ENCODE measurements at regions not wholly inside any gene's neighbourhood (a gene's known extent, or its start where the extent isn't known, plus 50 kb on each side); places are given as distances from the start of the nearest gene placed in this dataset.

DNA sequence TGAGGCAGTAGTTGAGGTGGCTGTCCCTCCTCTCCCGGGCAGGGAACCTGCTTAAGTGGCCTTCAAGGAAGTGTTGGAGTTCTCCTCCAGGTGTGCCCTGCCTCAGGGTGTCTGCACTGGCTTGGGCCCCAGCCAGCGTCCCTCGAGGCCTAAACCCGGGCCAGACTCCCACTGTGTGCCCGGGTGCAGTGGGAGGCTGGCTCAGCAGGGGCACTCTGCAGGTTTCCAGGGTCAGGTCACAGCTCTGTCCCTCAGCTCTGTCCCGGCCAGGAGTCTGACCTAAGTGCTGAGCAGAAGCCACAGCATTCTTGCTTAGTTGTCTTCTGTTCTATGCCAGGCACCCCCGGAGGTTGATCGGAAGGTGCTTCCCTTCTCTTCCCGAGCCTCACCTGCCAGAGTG lies 69.0 kb upstream of the OTOS start:
- Histone ChIP-seq H3K4me1 (ENCODE audit: control insufficient read depth, insufficient read depth, low read length) (peaks cover 14% of the 10 kb centered on the region; the same call in 1 of the 2 replicates), H3K9ac (ENCODE audit: low read depth, low read length) (no peak overlapping the region), H3K27me3 (ENCODE audit: control insufficient read depth, insufficient read depth, low read length) (no peaks in the 10 kb centered on the region)

DNA sequence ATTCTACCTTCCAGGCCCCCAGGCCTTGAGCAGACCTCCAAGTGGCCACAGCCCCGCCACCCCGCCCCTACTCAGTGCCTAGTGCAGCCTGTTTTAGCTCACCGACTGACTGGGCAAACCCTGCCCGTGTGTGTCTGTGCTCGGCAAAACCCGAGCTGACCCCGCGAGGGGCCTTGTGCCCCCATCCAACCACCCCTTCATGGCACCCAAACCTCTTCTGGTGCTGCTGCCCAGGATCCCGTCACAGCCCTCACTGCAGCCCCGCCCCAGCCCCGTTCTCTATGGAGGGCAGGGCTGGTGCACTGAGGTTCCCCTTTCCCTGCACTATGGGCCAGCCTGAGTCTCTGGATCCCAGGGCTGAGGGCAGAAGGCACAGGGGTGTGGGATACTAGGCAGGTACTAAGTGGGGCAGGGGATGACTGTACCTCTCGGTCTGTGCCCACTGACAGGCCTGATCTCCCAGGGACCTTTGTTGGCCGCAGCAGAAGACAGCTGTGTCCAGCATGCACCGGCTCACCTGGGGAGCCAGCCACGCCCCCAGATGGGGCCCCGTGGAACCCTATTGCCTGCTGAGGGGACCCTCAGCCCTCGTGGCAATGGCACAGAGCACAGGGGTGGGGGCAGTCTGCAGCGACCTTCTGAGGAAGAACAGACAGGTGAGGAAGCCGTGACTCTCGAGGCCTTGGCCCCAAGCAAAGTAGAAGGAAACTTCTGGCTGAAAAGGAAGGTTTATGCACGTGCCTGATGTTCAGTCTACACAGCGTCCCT lies 69.9 kb upstream of the OTOS start:
- peaks cover 7% of the 10 kb centered on the region; the same call in 1 of the 2 replicates for H3K4me1 ChIP-seq (ENCODE audit: control insufficient read depth, insufficient read depth, low read length)
- H3K9me3 ChIP-seq (ENCODE audit: control insufficient read depth, insufficient read depth, low read length): no peaks in the 10 kb centered on the region
- H3K36me3 ChIP-seq (ENCODE audit: control insufficient read depth, insufficient read depth, low read length): no peaks in the 10 kb centered on the region
- no peak overlapping the region for H3K27ac ChIP-seq (ENCODE audit: low read depth, low read length)
- H3K9ac ChIP-seq (ENCODE audit: low read depth, low read length): no peak overlapping the region
- no peaks in the 10 kb centered on the region for H3K27me3 ChIP-seq (ENCODE audit: control insufficient read depth, insufficient read depth, low read length)
- H3K4me3 ChIP-seq (ENCODE audit: low read depth, low read length): no peak overlapping the region

More for the DNA sequence above, 69.0 kb upstream of the OTOS start:
- Histone ChIP-seq H3K36me3 (ENCODE audit: control insufficient read depth, insufficient read depth, low read length) (no peaks in the 10 kb centered on the region), H3K27ac (ENCODE audit: low read depth, low read length) (no peak overlapping the region), H3K9me3 (ENCODE audit: control insufficient read depth, insufficient read depth, low read length) (no peaks in the 10 kb centered on the region), H3K4me3 (ENCODE audit: low read depth, low read length) (no peak overlapping the region)

- H3K9me3 ChIP-seq (ENCODE audit: control insufficient read depth, insufficient read depth, low read length): no peaks in the 10 kb centered on the region
- no peak overlapping the region for H3K27ac ChIP-seq (ENCODE audit: low read depth, low read length)
- H3K4me1 ChIP-seq (ENCODE audit: control insufficient read depth, insufficient read depth, low read length): 0 out of 2 replicates have a peak, but pooled peaks cover under 1% of the 10 kb centered on the region
- H3K4me3 ChIP-seq (ENCODE audit: low read depth, low read length): no peak overlapping the region
- H3K9ac ChIP-seq (ENCODE audit: low read depth, low read length): no peak overlapping the region
- H3K36me3 ChIP-seq (ENCODE audit: control insufficient read depth, insufficient read depth, low read length): no peaks in the 10 kb centered on the region
- H3K27me3 ChIP-seq (ENCODE audit: control insufficient read depth, insufficient read depth, low read length): no peaks in the 10 kb centered on the region
Observed at GRCh38 chr2:240211096-240211495, 70.6 kb upstream of the OTOS start.

DNA sequence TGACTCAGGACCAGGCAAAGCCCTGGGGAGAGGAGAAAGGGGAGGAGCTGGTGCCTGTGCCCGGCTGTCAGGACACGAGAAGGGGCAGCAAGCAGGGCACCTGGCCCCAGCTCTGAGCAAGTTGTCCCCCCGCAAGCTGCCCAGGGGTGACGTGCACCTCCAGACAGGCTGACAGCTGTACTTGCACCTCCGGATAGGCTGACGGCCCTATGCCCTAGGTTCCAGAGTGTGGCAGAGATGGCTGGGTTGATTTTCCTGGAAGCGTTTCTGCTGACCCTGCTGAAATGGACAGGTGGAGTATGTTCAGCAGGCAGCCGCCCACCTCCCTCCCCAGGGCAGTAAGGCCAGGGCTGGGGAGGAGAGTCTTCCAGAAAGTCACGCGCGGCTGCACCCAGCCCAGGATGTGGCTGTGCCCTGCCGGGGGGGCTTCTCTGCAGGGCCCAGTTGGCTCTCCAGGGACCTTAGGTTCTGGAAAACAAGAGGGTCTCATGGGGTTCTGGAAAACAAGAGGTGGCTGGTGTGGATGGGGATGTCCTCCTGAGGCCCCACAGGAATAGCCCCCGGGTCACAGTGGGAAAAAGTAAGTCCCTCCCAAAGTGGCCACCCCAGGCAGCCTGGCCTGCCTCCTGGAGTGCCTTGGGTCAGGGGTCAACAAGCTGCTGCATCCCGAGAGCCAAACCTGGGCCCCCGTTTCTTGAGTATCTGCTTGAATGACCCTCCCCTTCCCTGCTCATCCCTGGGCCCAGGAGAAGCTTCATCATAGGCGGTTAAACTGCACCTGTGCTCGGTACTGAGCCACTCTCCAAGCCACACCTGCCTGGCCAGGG lies 71.4 kb upstream of the OTOS start:
- Histone ChIP-seq H3K9me3 (ENCODE audit: control insufficient read depth, insufficient read depth, low read length) (no peaks in the 10 kb centered on the region), H3K4me1 (ENCODE audit: control insufficient read depth, insufficient read depth, low read length) (no peaks in the 10 kb centered on the region), H3K27ac (ENCODE audit: low read depth, low read length) (no peak overlapping the region), H3K9ac (ENCODE audit: low read depth, low read length) (no peak overlapping the region), H3K36me3 (ENCODE audit: control insufficient read depth, insufficient read depth, low read length) (no peaks in the 10 kb centered on the region), H3K27me3 (ENCODE audit: control insufficient read depth, insufficient read depth, low read length) (no peaks in the 10 kb centered on the region), H3K4me3 (ENCODE audit: low read depth, low read length) (no peak overlapping the region)

GRCh38 chr2:240212425-240213225 lies 72.2 kb upstream of the OTOS start:
- no peaks in the 10 kb centered on the region for H3K9me3 ChIP-seq (ENCODE audit: control insufficient read depth, insufficient read depth, low read length)
- no peaks in the 10 kb centered on the region for H3K36me3 ChIP-seq (ENCODE audit: control insufficient read depth, insufficient read depth, low read length)
- no peak overlapping the region for H3K4me3 ChIP-seq (ENCODE audit: low read depth, low read length)
- H3K4me1 ChIP-seq (ENCODE audit: control insufficient read depth, insufficient read depth, low read length): no peaks in the 10 kb centered on the region
- H3K27ac ChIP-seq (ENCODE audit: low read depth, low read length): no peak overlapping the region
- H3K27me3 ChIP-seq (ENCODE audit: control insufficient read depth, insufficient read depth, low read length): no peaks in the 10 kb centered on the region
- no peak overlapping the region for H3K9ac ChIP-seq (ENCODE audit: low read depth, low read length)

GRCh38 chr2:240213226-240213475 lies 72.7 kb upstream of the OTOS start:
- Histone ChIP-seq H3K27ac (ENCODE audit: low read depth, low read length) (no peak overlapping the region), H3K4me1 (ENCODE audit: control insufficient read depth, insufficient read depth, low read length) (no peaks in the 10 kb centered on the region), H3K9ac (ENCODE audit: low read depth, low read length) (no peak overlapping the region), H3K9me3 (ENCODE audit: control insufficient read depth, insufficient read depth, low read length) (no peaks in the 10 kb centered on the region), H3K36me3 (ENCODE audit: control insufficient read depth, insufficient read depth, low read length) (no peaks in the 10 kb centered on the region), H3K4me3 (ENCODE audit: low read depth, low read length) (no peak overlapping the region), H3K27me3 (ENCODE audit: control insufficient read depth, insufficient read depth, low read length) (no peaks in the 10 kb centered on the region)

GRCh38 chr2:240213476-240214421 lies 73.3 kb upstream of the OTOS start:
- Histone ChIP-seq H3K9me3 (ENCODE audit: control insufficient read depth, insufficient read depth, low read length) (no peaks in the 10 kb centered on the region), H3K4me3 (ENCODE audit: low read depth, low read length) (no peak overlapping the region), H3K4me1 (ENCODE audit: control insufficient read depth, insufficient read depth, low read length) (no peaks in the 10 kb centered on the region), H3K27me3 (ENCODE audit: control insufficient read depth, insufficient read depth, low read length) (no peaks in the 10 kb centered on the region), H3K36me3 (ENCODE audit: control insufficient read depth, insufficient read depth, low read length) (no peaks in the 10 kb centered on the region), H3K27ac (ENCODE audit: low read depth, low read length) (no peak overlapping the region), H3K9ac (ENCODE audit: low read depth, low read length) (no peak overlapping the region)

DNA sequence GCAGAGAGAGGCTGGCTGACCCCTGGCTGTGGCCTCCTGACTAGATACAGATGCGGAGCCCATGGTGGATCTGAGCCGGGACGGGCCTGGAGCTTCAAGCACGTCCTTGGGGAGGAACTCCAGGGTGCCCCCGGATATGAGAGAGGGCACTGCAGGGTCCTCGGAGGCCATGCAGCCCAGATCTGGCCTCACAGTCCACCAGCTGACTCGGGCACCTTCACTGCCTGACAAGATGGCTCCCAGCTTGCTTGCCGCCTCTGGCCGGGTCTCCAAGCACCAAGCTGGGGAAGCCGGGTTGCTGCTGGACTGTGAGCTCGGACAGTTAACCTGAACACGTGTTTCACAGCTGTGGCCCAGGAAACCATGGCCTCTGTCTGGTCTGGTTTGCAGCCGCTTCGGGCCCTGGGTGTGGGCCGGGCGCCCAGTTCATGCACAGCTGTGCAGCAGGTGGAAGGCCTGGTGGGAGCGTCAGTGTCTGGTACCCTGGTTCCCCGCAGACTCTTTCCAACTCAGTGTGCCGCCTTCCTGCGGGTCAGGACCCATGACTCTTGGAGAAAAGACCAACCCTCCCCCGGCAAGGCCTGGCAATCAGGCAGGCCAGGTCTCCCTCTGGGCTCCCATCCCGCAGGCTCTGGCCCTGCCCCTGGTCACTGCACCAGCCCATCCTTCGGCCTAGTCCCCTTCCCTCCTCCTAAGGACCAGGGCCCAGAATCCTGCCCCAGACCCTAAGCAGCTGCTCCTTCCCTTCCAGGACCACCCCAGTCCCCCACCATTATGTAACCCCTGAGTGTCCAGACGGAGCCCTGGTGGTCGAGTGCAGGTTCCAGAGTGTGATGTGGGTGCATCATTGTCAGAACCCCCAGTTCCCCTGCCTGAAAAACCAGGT lies 74.6 kb upstream of the OTOS start:
- Histone ChIP-seq H3K36me3 (ENCODE audit: control insufficient read depth, insufficient read depth, low read length) (no peaks in the 10 kb centered on the region), H3K9me3 (ENCODE audit: control insufficient read depth, insufficient read depth, low read length) (no peaks in the 10 kb centered on the region), H3K9ac (ENCODE audit: low read depth, low read length) (no peak overlapping the region), H3K27ac (ENCODE audit: low read depth, low read length) (no peak overlapping the region), H3K4me3 (ENCODE audit: low read depth, low read length) (no peak overlapping the region), H3K4me1 (ENCODE audit: control insufficient read depth, insufficient read depth, low read length) (no peaks in the 10 kb centered on the region), H3K27me3 (ENCODE audit: control insufficient read depth, insufficient read depth, low read length) (no peaks in the 10 kb centered on the region)

DNA sequence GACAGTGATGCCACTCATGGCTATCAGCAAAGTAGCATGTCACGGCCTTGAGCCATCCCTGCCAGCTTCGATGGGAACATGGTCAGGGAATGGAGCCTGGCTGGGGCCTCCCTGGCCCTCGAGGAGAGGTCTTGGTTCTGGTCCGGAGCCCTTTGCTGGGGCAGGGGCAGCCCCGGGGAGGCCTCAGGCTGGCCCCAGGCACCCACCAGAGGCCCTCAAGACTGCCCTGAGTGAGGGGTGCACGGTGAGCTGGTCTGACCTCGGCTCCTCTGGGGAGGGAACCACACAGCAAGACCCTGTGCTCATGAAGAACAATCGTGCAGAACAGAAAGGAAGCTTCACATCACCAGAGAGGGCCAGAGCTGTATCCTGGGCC lies 75.2 kb upstream of the OTOS start:
- H3K9ac ChIP-seq (ENCODE audit: low read depth, low read length): no peak overlapping the region
- H3K4me3 ChIP-seq (ENCODE audit: low read depth, low read length): no peak overlapping the region
- no peaks in the 10 kb centered on the region for H3K9me3 ChIP-seq (ENCODE audit: control insufficient read depth, insufficient read depth, low read length)
- H3K4me1 ChIP-seq (ENCODE audit: control insufficient read depth, insufficient read depth, low read length): no peaks in the 10 kb centered on the region
- H3K27ac ChIP-seq (ENCODE audit: low read depth, low read length): no peak overlapping the region
- H3K27me3 ChIP-seq (ENCODE audit: control insufficient read depth, insufficient read depth, low read length): no peaks in the 10 kb centered on the region
- H3K36me3 ChIP-seq (ENCODE audit: control insufficient read depth, insufficient read depth, low read length): no peaks in the 10 kb centered on the region

DNA sequence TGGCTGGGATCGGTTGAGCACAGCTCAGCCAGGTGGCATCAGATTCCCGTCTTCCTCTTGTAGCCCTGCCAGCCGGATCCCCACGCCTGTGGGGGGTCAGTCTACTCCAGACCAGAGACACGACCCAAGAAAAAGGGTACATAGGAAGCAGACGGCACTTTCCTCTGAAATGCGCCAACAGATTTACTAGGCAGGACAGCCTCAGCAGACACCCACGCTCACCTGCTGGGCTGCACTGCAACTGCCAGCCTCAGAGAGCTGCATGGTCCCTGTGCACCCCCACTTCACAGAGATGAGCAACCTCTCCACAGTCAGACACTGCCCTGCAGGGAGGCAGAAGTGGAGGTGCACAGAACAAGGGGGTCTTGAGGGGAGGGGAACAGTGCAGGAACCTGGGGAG lies 75.7 kb upstream of the OTOS start:
- no peak overlapping the region for H3K4me3 ChIP-seq (ENCODE audit: low read depth, low read length)
- H3K9ac ChIP-seq (ENCODE audit: low read depth, low read length): no peak overlapping the region
- H3K27ac ChIP-seq (ENCODE audit: low read depth, low read length): no peak overlapping the region
- H3K36me3 ChIP-seq (ENCODE audit: control insufficient read depth, insufficient read depth, low read length): no peaks in the 10 kb centered on the region
- H3K9me3 ChIP-seq (ENCODE audit: control insufficient read depth, insufficient read depth, low read length): no peaks in the 10 kb centered on the region
- H3K4me1 ChIP-seq (ENCODE audit: control insufficient read depth, insufficient read depth, low read length): no peaks in the 10 kb centered on the region
- H3K27me3 ChIP-seq (ENCODE audit: control insufficient read depth, insufficient read depth, low read length): no peaks in the 10 kb centered on the region

Data from HUES48 (cell line).